HG02884 (cell line): ENCODE measurements at regions not wholly inside any gene's neighbourhood (a gene's known extent, or its start where the extent isn't known, plus 50 kb on each side); places are given as distances from the start of the nearest gene placed in this dataset.
"Not testable (repeated sequence)": the region's sequence is repeated elsewhere in the genome, so short reads cannot be mapped to it uniquely, and the experiment has no call there.

Experiments
- ATAC-seq: cut with Tn5 transposase; IDR thresholded peaks from one replicate; pipeline ENCODE4 v1.9.1; 2021; ENCODE audit warnings: mild to moderate bottlenecking, moderate library complexity; ENCODE audit not compliant: unreplicated experiment

GRCh38 chr13:89988206-89988605, 1359.3 kb upstream of the MIR17HG start:
- no peak for ATAC-seq

- ATAC-seq = no peak
These were observed 1343.9 kb upstream of the MIR17HG start for GRCh38 chr13:90003566-90003965.

- ATAC-seq = no peak
These were observed 1338.8 kb upstream of the MIR17HG start for GRCh38 chr13:90008707-90009149.

GRCh38 chr13:90014038-90014437, 1333.4 kb upstream of the MIR17HG start:
- no peak for ATAC-seq

- no peak for ATAC-seq
These were observed 1331.7 kb upstream of the MIR17HG start for GRCh38 chr13:90015565-90016507.

GRCh38 chr13:90016688-90017087, 1330.8 kb upstream of the MIR17HG start:
- ATAC-seq = no peak

- no peak for ATAC-seq
These were observed 1326.9 kb upstream of the MIR17HG start for GRCh38 chr13:90020536-90021070.

- ATAC-seq = no peak
These were observed 1320.1 kb upstream of the MIR17HG start for GRCh38 chr13:90027409-90027808.

GRCh38 chr13:90032313-90032712, 1315.2 kb upstream of the MIR17HG start:
- no peak for ATAC-seq

GRCh38 chr13:90032841-90033493, 1314.5 kb upstream of the MIR17HG start:
- ATAC-seq = no peak

GRCh38 chr13:90039516-90039915, 1308.0 kb upstream of the MIR17HG start:
- ATAC-seq = no peak

- ATAC-seq = no peak
These were observed 1299.9 kb upstream of the MIR17HG start for GRCh38 chr13:90047600-90047999.

- no peak for ATAC-seq
These were observed 1297.4 kb upstream of the MIR17HG start for GRCh38 chr13:90049989-90050671.

- no peak for ATAC-seq
These were observed 1292.4 kb upstream of the MIR17HG start for GRCh38 chr13:90055121-90055520.

- ATAC-seq = no peak
These were observed 1291.7 kb upstream of the MIR17HG start for GRCh38 chr13:90055760-90056159.

- not testable (repeated sequence) for ATAC-seq
These were observed 1283.3 kb upstream of the MIR17HG start for GRCh38 chr13:90064226-90064625.

- no peak for ATAC-seq
These were observed 1278.8 kb upstream of the MIR17HG start for GRCh38 chr13:90068658-90069057.

GRCh38 chr13:90070362-90070761, 1277.1 kb upstream of the MIR17HG start:
- no peak for ATAC-seq

GRCh38 chr13:90070837-90071525, 1276.5 kb upstream of the MIR17HG start:
- no peak for ATAC-seq

- ATAC-seq = no peak
These were observed 1262.7 kb upstream of the MIR17HG start for GRCh38 chr13:90084684-90085290.
